HCT116 (cell line): ENCODE measurements at regions not wholly inside any gene's neighbourhood (a gene's known extent, or its start where the extent isn't known, plus 50 kb on each side); places are given as distances from the start of the nearest gene placed in this dataset.

Experiments used
- ATAC-seq: fragments of 200-7000 bp; cut with Tn5 transposase; 2 replicates; pipeline ENCODE4 v1.9.1; 2020; ENCODE audit warnings: mild to moderate bottlenecking, moderate library complexity
- BruUV-seq: library from RNA; stranded (reverse); fragments of 400-500 nt; replicated peaks from 2 replicates; lab custom pipeline; 2021; lab: Mats Ljungman, UMichigan
- CTCF ChIA-PET: fragments of 300-600 bp; sonication (Branson Sonifier 250); formaldehyde crosslinking; loops from one replicate; lab custom pipeline; 2021; ENCODE audit warnings: antibody characterized with exemption; lab: Charles Lee
- POLR2A ChIA-PET: fragments of 300-600, 350-600 bp; sonication (Branson Sonifier 250); formaldehyde crosslinking; loops from one replicate; lab custom pipeline; 2021; ENCODE audit warnings: antibody characterized with exemption; lab: Charles Lee
- RAD21 ChIA-PET, 2 experiments: fragments of 300-600 bp; sonication (Branson Sonifier 250); formaldehyde crosslinking; loops; one replicate each; lab custom pipeline; 2023; ENCODE audit warnings: low total read pairs in 2 of 2; ENCODE audit not compliant: uncharacterized antibody in 2 of 2, unreplicated experiment in 2 of 2, low non-redundant PET in 1 of 2; lab: Charles Lee
- DNase-seq: peaks from one replicate; pipeline ENCODE4 v3.0.0-alpha.2; 2010; ENCODE audit warnings: low read depth, low spot score
- H2AFZ ChIP-seq: fragments of 200-600 bp; shearing (Covaris generic), sonication (generic); 2 replicates; pipeline ENCODE4 v1.6.1; 2017; ENCODE audit warnings: low read depth, mixed run types, mixed read lengths, antibody characterized with exemption, low read length; ENCODE audit not compliant: poor library complexity, severe bottlenecking
- H3K27ac ChIP-seq: 2 replicates; pipeline ENCODE4 v1.5.1; 2012; ENCODE audit warnings: low read depth, low read length
- H3K27me3 ChIP-seq: fragments of 200-600 bp; sonication (generic); 2 replicates; pipeline ENCODE4 v1.6.1; 2016; ENCODE audit warnings: mixed run types, low read length, mixed read lengths; ENCODE audit not compliant: insufficient read depth
- H3K36me3 ChIP-seq, 2 experiments: fragments of 200-500 bp in 1 of 2; fragments of 200-600 bp in 1 of 2; sonication (Bioruptor generic) in 1 of 2; sonication (generic) in 1 of 2; 2 replicates each; pipeline versions ENCODE4 v1.5.1 to v1.6.1; 2014 to 2016; ENCODE audit warnings: low read length in 2 of 2, inconsistent platforms in 1 of 2, mixed read lengths in 1 of 2, mixed run types in 1 of 2; ENCODE audit not compliant: insufficient read depth in 2 of 2, control insufficient read depth in 1 of 2
- H3K4me1 ChIP-seq, 2 experiments: fragments of 200-600 bp in 1 of 2; sonication (generic) in 1 of 2; 2 replicates each; pipeline versions ENCODE4 v1.5.1 to v1.6.1; 2012 to 2017; ENCODE audit warnings: low read length in 2 of 2, inconsistent platforms in 1 of 2, mild to moderate bottlenecking in 1 of 2, mixed read lengths in 1 of 2, mixed run types in 1 of 2, moderate library complexity in 1 of 2; ENCODE audit not compliant: insufficient read depth in 2 of 2, control insufficient read depth in 1 of 2
- H3K4me2 ChIP-seq: fragments of 200-600 bp; sonication (generic); 2 replicates; pipeline ENCODE4 v1.6.1; 2017; ENCODE audit warnings: mixed run types, low read length, mixed read lengths
- H3K4me3 ChIP-seq, 2 experiments: fragments of 200-600 bp in 1 of 2; sonication (generic) in 1 of 2; replicated peaks in 1 of 2; 2 replicates each; pipeline ENCODE4 v1.5.1; 2011 to 2016; ENCODE audit warnings: low read length in 2 of 2, control low read depth in 1 of 2, low read depth in 1 of 2, mild to moderate bottlenecking in 1 of 2, mixed read lengths in 1 of 2, mixed run types in 1 of 2
- H3K79me2 ChIP-seq: fragments of 200-600 bp; sonication (generic); 2 replicates; pipeline ENCODE4 v1.6.1; 2017; ENCODE audit warnings: mild to moderate bottlenecking, mixed run types, low read length, moderate library complexity, mixed read lengths; ENCODE audit not compliant: insufficient read depth
- H3K9ac ChIP-seq: fragments of 200-600 bp; sonication (generic); 2 replicates; pipeline ENCODE4 v1.6.1; 2016; ENCODE audit warnings: low read length, mixed read lengths
- H3K9me2 ChIP-seq: fragments of 200-600 bp; sonication (generic), shearing (Covaris generic); 2 replicates; pipeline ENCODE4 v1.6.1; 2017; ENCODE audit warnings: mixed run types, mild to moderate bottlenecking, moderate library complexity; ENCODE audit not compliant: insufficient read depth
- H3K9me3 ChIP-seq, 2 experiments: fragments of 200-500 bp in 1 of 2; fragments of 200-600 bp in 1 of 2; sonication (Bioruptor generic) in 1 of 2; sonication (generic) in 1 of 2; 2 replicates each; pipeline ENCODE4 v1.6.1; 2014 to 2017; ENCODE audit warnings: low read length in 2 of 2, mixed read lengths in 2 of 2, inconsistent platforms in 1 of 2, low read depth in 1 of 2, mild to moderate bottlenecking in 1 of 2, mixed run types in 1 of 2, moderate library complexity in 1 of 2; ENCODE audit not compliant: control insufficient read depth in 1 of 2, insufficient read depth in 1 of 2
- H4K20me1 ChIP-seq: fragments of 200-600 bp; sonication (generic), shearing (Covaris generic); 2 replicates; pipeline ENCODE4 v1.6.1; 2017; ENCODE audit warnings: mixed run types, mild to moderate bottlenecking, moderate library complexity; ENCODE audit not compliant: insufficient read depth
- EZH2 ChIP-seq: fragments of 200-600 bp; sonication (generic); IDR thresholded peaks from 2 replicates; pipeline ENCODE4 v1.6.1; 2017; ENCODE audit warnings: antibody characterized with exemption, mixed run types
- RAD21 ChIP-seq: IDR thresholded peaks from 2 replicates; pipeline ENCODE4 v1.6.1; 2012; ENCODE audit warnings: low read depth, mild to moderate bottlenecking
- TCF7L2 ChIP-seq: IDR thresholded peaks from 2 replicates; pipeline ENCODE4 v1.7.0; 2011; ENCODE audit warnings: borderline replicate concordance, inconsistent platforms; ENCODE audit not compliant: insufficient read depth, insufficient read length; ENCODE audit errors: extremely low read depth
- YY1 ChIP-seq: IDR thresholded peaks from 2 replicates; pipeline ENCODE4 v1.6.1; 2011; ENCODE audit warnings: low read length, low read depth, moderate library complexity, mild to moderate bottlenecking; ENCODE audit not compliant: insufficient replicate concordance; ENCODE audit errors: extremely low read depth
- ZFX ChIP-seq: fragments of 450-650 bp; IDR thresholded peaks from 2 replicates; pipeline ENCODE4 v1.6.1; 2017
- intact Hi-C: fragments of 100-400 bp; cut with micrococcal nuclease; formaldehyde crosslinking; loops from 2 replicates; pipeline ENCODE4 v1.10.0; 2022
- TF ChIP-seq, protein P1 (sequence below): IDR thresholded peaks from 2 replicates; pipeline ENCODE4 v1.6.1; 2011; ENCODE audit warnings: mild to moderate bottlenecking, low read length, moderate library complexity; ENCODE audit not compliant: insufficient replicate concordance; ENCODE audit errors: extremely low read depth
- TF ChIP-seq, protein P2 (sequence below): IDR thresholded peaks from 2 replicates; pipeline ENCODE4 v1.6.1; 2012
- TF ChIP-seq, protein P3 (sequence below), 3 experiments: fragments of 200-600 bp in 1 of 3; sonication (generic) in 1 of 3; IDR thresholded peaks in 2 of 3; conservative IDR thresholded peaks in 1 of 3; 2 replicates each; pipeline ENCODE4 v1.5.1; 2012 to 2017; ENCODE audit warnings: low read depth in 2 of 3, low read length in 2 of 3, antibody characterized with exemption in 1 of 3, borderline replicate concordance in 1 of 3, control low read depth in 1 of 3, mild to moderate bottlenecking in 1 of 3, mixed read lengths in 1 of 3, mixed run types in 1 of 3, moderate library complexity in 1 of 3; ENCODE audit not compliant: insufficient read depth in 1 of 3
- TF ChIP-seq, protein P4 (sequence below): IDR thresholded peaks from 2 replicates; pipeline ENCODE4 v1.6.1; 2012; ENCODE audit warnings: low read depth

DNA sequence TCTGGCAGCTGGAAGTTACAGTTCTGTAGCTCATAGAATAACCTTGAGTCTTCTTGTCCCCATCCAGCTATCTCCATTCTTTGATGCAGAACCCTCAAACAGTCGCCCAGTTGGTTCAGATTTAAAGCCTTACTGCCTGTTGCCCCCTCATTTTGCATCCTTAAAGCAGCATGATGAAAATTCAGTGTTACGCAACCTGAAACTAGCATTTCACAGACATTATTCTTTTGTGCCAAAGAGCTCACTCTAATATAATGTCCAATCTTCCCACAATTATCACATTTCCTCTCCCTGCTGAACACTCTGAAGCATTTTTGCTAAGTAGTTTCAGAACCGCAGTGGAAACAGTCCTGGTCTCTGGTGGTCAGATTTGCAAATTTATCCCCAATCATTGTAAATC is 318.0 kb downstream of the PSAT1 start (continued):
- TF ChIP-seq, protein P1, sequence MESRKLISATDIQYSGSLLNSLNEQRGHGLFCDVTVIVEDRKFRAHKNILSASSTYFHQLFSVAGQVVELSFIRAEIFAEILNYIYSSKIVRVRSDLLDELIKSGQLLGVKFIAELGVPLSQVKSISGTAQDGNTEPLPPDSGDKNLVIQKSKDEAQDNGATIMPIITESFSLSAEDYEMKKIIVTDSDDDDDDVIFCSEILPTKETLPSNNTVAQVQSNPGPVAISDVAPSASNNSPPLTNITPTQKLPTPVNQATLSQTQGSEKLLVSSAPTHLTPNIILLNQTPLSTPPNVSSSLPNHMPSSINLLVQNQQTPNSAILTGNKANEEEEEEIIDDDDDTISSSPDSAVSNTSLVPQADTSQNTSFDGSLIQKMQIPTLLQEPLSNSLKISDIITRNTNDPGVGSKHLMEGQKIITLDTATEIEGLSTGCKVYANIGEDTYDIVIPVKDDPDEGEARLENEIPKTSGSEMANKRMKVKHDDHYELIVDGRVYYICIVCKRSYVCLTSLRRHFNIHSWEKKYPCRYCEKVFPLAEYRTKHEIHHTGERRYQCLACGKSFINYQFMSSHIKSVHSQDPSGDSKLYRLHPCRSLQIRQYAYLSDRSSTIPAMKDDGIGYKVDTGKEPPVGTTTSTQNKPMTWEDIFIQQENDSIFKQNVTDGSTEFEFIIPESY, result no peak
- no peak for TF ChIP-seq TCF7L2
- no peak for TF ChIP-seq RAD21
- no peak for TF ChIP-seq ZFX
- TF ChIP-seq, protein P2, sequence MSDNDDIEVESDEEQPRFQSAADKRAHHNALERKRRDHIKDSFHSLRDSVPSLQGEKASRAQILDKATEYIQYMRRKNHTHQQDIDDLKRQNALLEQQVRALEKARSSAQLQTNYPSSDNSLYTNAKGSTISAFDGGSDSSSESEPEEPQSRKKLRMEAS, result no peak
- no peak for TF ChIP-seq YY1
- no peak for TF ChIP-seq EZH2
- TF ChIP-seq, all 23 proteins: peak for 0

DNA sequence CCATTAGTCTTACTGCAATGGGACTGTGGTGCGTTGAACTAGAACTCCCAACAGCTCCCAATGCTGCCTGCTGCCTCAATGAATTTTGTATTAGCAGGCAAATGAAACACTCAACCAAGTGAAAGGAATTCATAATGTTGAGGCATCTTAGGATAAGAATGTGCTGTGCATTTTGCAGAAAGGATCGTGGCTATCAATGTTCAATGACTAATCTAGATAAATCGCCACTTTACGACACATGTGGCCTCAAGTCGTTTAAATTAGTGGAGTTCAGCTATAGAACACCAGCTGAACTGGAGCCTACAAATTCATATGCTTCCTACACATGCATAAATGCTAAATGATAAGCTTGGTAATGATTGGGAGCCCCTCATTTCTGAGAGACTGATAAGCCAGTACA is 318.4 kb downstream of the PSAT1 start:
- no peak overlapping the region for H2AFZ ChIP-seq
- intact Hi-C loops, result no loop called here
- H3K9me3 ChIP-seq, result no peaks in the 10 kb centered on the region
- TF ChIP-seq, protein P3, sequence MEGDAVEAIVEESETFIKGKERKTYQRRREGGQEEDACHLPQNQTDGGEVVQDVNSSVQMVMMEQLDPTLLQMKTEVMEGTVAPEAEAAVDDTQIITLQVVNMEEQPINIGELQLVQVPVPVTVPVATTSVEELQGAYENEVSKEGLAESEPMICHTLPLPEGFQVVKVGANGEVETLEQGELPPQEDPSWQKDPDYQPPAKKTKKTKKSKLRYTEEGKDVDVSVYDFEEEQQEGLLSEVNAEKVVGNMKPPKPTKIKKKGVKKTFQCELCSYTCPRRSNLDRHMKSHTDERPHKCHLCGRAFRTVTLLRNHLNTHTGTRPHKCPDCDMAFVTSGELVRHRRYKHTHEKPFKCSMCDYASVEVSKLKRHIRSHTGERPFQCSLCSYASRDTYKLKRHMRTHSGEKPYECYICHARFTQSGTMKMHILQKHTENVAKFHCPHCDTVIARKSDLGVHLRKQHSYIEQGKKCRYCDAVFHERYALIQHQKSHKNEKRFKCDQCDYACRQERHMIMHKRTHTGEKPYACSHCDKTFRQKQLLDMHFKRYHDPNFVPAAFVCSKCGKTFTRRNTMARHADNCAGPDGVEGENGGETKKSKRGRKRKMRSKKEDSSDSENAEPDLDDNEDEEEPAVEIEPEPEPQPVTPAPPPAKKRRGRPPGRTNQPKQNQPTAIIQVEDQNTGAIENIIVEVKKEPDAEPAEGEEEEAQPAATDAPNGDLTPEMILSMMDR (IDR thresholded peaks at IDR 0.05 in 2 of 3, conservative IDR thresholded peaks at IDR 0.05 in 1 of 3; ENCODE audit: borderline replicate concordance in 1 of 3, insufficient read depth in 1 of 3, low read depth in 2 of 3, low read length in 2 of 3), result no peak
- no peak for TF ChIP-seq YY1
- no peak for TF ChIP-seq EZH2
- TF ChIP-seq, protein P4, sequence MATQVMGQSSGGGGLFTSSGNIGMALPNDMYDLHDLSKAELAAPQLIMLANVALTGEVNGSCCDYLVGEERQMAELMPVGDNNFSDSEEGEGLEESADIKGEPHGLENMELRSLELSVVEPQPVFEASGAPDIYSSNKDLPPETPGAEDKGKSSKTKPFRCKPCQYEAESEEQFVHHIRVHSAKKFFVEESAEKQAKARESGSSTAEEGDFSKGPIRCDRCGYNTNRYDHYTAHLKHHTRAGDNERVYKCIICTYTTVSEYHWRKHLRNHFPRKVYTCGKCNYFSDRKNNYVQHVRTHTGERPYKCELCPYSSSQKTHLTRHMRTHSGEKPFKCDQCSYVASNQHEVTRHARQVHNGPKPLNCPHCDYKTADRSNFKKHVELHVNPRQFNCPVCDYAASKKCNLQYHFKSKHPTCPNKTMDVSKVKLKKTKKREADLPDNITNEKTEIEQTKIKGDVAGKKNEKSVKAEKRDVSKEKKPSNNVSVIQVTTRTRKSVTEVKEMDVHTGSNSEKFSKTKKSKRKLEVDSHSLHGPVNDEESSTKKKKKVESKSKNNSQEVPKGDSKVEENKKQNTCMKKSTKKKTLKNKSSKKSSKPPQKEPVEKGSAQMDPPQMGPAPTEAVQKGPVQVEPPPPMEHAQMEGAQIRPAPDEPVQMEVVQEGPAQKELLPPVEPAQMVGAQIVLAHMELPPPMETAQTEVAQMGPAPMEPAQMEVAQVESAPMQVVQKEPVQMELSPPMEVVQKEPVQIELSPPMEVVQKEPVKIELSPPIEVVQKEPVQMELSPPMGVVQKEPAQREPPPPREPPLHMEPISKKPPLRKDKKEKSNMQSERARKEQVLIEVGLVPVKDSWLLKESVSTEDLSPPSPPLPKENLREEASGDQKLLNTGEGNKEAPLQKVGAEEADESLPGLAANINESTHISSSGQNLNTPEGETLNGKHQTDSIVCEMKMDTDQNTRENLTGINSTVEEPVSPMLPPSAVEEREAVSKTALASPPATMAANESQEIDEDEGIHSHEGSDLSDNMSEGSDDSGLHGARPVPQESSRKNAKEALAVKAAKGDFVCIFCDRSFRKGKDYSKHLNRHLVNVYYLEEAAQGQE, result no peak
- H3K79me2 ChIP-seq, result no peaks in the 10 kb centered on the region
- H4K20me1 ChIP-seq, result no peaks in the 10 kb centered on the region
- H3K27ac ChIP-seq, result no peak overlapping the region
- ChIA-PET CTCF (no interaction called here), RAD21 (no interaction called here), POLR2A (no interaction called here)
- H3K4me3 ChIP-seq, result no peak overlapping the region
- no peak overlapping the region for H3K9ac ChIP-seq
- no peaks in the 10 kb centered on the region for H3K36me3 ChIP-seq
- DNase-seq (no peak), ATAC-seq (no peak)
- H3K9me2 ChIP-seq, result no peaks in the 10 kb centered on the region
- no TSS peak for BruUV-seq
- H3K4me1 ChIP-seq, result no peaks in the 10 kb centered on the region
- no peak overlapping the region for H3K4me2 ChIP-seq
- 0 out of 2 replicates have a peak, but pooled peaks cover 4% of the 10 kb centered on the region for H3K27me3 ChIP-seq
